Lower leg skin (tissue), 3 donors: ENCODE measurements at regions not wholly inside any gene's neighbourhood (a gene's known extent, or its start where the extent isn't known, plus 50 kb on each side); places are given as distances from the start of the nearest gene placed in this dataset.

Experiments used
- CTCF ChIP-seq, 3 donors: fragments of 450-650 bp; IDR thresholded peaks; one replicate each; pipeline ENCODE4 v1.5.1; 2016; ENCODE audit warnings: antibody characterized with exemption in 3 of 3, mild to moderate bottlenecking in 3 of 3, moderate library complexity in 2 of 3
- POLR2A ChIP-seq, 2 donors: fragments of 450-650 bp; IDR thresholded peaks; one replicate each; pipeline ENCODE4 v1.6.1; 2016 to 2017; ENCODE audit warnings: antibody characterized with exemption in 2 of 2, mild to moderate bottlenecking in 1 of 2, moderate library complexity in 1 of 2

GRCh38 chr7:3102159-3102558 lies 58.5 kb upstream of the CARD11 start:
- TF ChIP-seq CTCF (IDR thresholded peaks at IDR 0.05), result no peak
- TF ChIP-seq POLR2A (IDR thresholded peaks at IDR 0.05), result no peak
